H9 (cell line): ENCODE measurements at regions not wholly inside any gene's neighbourhood (a gene's known extent, or its start where the extent isn't known, plus 50 kb on each side); places are given as distances from the start of the nearest gene placed in this dataset.

ENCODE experiments used
- DNase-seq: peaks from one replicate; pipeline ENCODE4 v3.0.0-alpha.2; 2017
- H2AFZ ChIP-seq: one replicate; pipeline ENCODE4 v1.6.1; 2013; ENCODE audit warnings: mild to moderate bottlenecking, low read length, control low read depth, moderate library complexity
- H2AK5ac ChIP-seq: 2 replicates; pipeline ENCODE4 v1.6.1; 2013; ENCODE audit warnings: low read length, control low read depth, mixed read lengths; ENCODE audit not compliant: insufficient read length
- H2BK120ac ChIP-seq: one replicate; pipeline ENCODE4 v1.6.1; 2013; ENCODE audit warnings: low read depth, mild to moderate bottlenecking, low read length, control low read depth, inconsistent platforms; ENCODE audit not compliant: poor library complexity, severe bottlenecking
- H2BK12ac ChIP-seq: 2 replicates; pipeline ENCODE4 v1.6.1; 2013; ENCODE audit warnings: low read length, control low read depth, mixed read lengths, low read depth; ENCODE audit not compliant: insufficient read length
- H2BK15ac ChIP-seq: 2 replicates; pipeline ENCODE4 v1.6.1; 2013; ENCODE audit warnings: low read depth, low read length, control low read depth
- H2BK20ac ChIP-seq: one replicate; pipeline ENCODE4 v1.6.1; 2013; ENCODE audit warnings: low read depth, mild to moderate bottlenecking, low read length, control low read depth, inconsistent platforms; ENCODE audit not compliant: poor library complexity, severe bottlenecking
- H2BK5ac ChIP-seq: 2 replicates; pipeline ENCODE4 v1.6.1; 2013; ENCODE audit warnings: low read length, control low read depth, mixed read lengths; ENCODE audit not compliant: insufficient read length
- H3K14ac ChIP-seq: 2 replicates; pipeline ENCODE4 v1.6.1; 2013; ENCODE audit warnings: low read length, control low read depth; ENCODE audit not compliant: insufficient read depth
- H3K18ac ChIP-seq: 2 replicates; pipeline ENCODE4 v1.6.1; 2013; ENCODE audit warnings: low read depth, mild to moderate bottlenecking, mixed read lengths, low read length, control low read depth; ENCODE audit not compliant: insufficient read length
- H3K23ac ChIP-seq: 2 replicates; pipeline ENCODE4 v1.6.1; 2013; ENCODE audit warnings: low read length, control low read depth, mixed read lengths, low read depth; ENCODE audit not compliant: insufficient read length
- H3K23me2 ChIP-seq: 2 replicates; pipeline ENCODE4 v1.6.1; 2013; ENCODE audit warnings: low read depth, mild to moderate bottlenecking, mixed read lengths, low read length, control low read depth; ENCODE audit not compliant: insufficient read length, poor library complexity, severe bottlenecking
- H3K27ac ChIP-seq: 2 replicates; pipeline ENCODE4 v1.5.1; 2013; ENCODE audit warnings: low read length, control low read depth, mixed read lengths, low read depth; ENCODE audit not compliant: insufficient read length
- H3K27me3 ChIP-seq: 2 replicates; pipeline ENCODE4 v1.6.1; 2013; ENCODE audit warnings: low read length, control low read depth, inconsistent platforms; ENCODE audit not compliant: insufficient read depth
- H3K4ac ChIP-seq: 2 replicates; pipeline ENCODE4 v1.6.1; 2013; ENCODE audit warnings: low read depth, mild to moderate bottlenecking, control low read depth, inconsistent platforms, low read length, moderate library complexity
- H3K4me1 ChIP-seq: 2 replicates; pipeline ENCODE4 v1.6.1; 2013; ENCODE audit warnings: low read length, control low read depth, inconsistent platforms; ENCODE audit not compliant: insufficient read depth
- H3K4me2 ChIP-seq: 2 replicates; pipeline ENCODE4 v1.6.1; 2013; ENCODE audit warnings: low read length, control low read depth, mixed read lengths; ENCODE audit not compliant: insufficient read length, insufficient read depth
- H3K56ac ChIP-seq: 2 replicates; pipeline ENCODE4 v1.6.1; 2013; ENCODE audit warnings: low read depth, mild to moderate bottlenecking, mixed read lengths, low read length, control low read depth; ENCODE audit not compliant: insufficient read length
- H3K79me1 ChIP-seq: 2 replicates; pipeline ENCODE4 v1.6.1; 2013; ENCODE audit warnings: low read depth, mild to moderate bottlenecking, moderate library complexity, low read length, control low read depth, inconsistent platforms; ENCODE audit not compliant: insufficient read depth, poor library complexity, severe bottlenecking
- H3K79me2 ChIP-seq: 2 replicates; pipeline ENCODE4 v1.6.1; 2013; ENCODE audit warnings: low read length, control low read depth, inconsistent platforms; ENCODE audit not compliant: insufficient read depth
- H3K9ac ChIP-seq: 2 replicates; pipeline ENCODE4 v1.6.1; 2013; ENCODE audit warnings: low read length, control low read depth, mixed read lengths; ENCODE audit not compliant: insufficient read length; ENCODE audit errors: extremely low read depth
- H3K9me3 ChIP-seq: one replicate; pipeline ENCODE4 v1.6.1; 2013; ENCODE audit warnings: low read depth, low read length, inconsistent platforms; ENCODE audit not compliant: control insufficient read depth
- H3T11ph ChIP-seq: one replicate; pipeline ENCODE4 v1.6.1; 2013; ENCODE audit warnings: mild to moderate bottlenecking, low read length, control low read depth, inconsistent platforms
- H4K20me1 ChIP-seq: one replicate; pipeline ENCODE4 v1.6.1; 2013; ENCODE audit not compliant: control insufficient read depth, insufficient read length, insufficient read depth
- H4K5ac ChIP-seq: 2 replicates; pipeline ENCODE4 v1.6.1; 2013; ENCODE audit warnings: low read depth, mild to moderate bottlenecking, mixed read lengths, low read length, control low read depth; ENCODE audit not compliant: insufficient read length
- H4K8ac ChIP-seq: replicated peaks from 2 replicates; pipeline ENCODE4 v1.6.1; 2013; ENCODE audit warnings: low read length, control low read depth, mixed read lengths, low read depth; ENCODE audit not compliant: insufficient read length
- H4K91ac ChIP-seq: 2 replicates; pipeline ENCODE4 v1.6.1; 2013; ENCODE audit warnings: low read depth, mild to moderate bottlenecking, moderate library complexity, mixed read lengths, low read length, control low read depth; ENCODE audit not compliant: insufficient read length
- H3K27ac Mint-ChIP-seq, 3 experiments: 2 replicates in 2 of 3; 3 replicates in 1 of 3; pipeline ENCODE4 v1.8.0; 2020 to 2021; ENCODE audit warnings: mixed read lengths in 3 of 3, mild to moderate bottlenecking in 1 of 3, moderate library complexity in 1 of 3
- H3K27me3 Mint-ChIP-seq: 2 replicates; pipeline ENCODE4 v1.8.0; 2021; ENCODE audit warnings: low read depth, mild to moderate bottlenecking, moderate library complexity, mixed read lengths
- H3K36me3 Mint-ChIP-seq, 3 experiments: 2 replicates in 2 of 3; 3 replicates in 1 of 3; pipeline ENCODE4 v1.8.0; 2020 to 2021; ENCODE audit warnings: low read depth in 3 of 3, mixed read lengths in 3 of 3; ENCODE audit not compliant: insufficient read depth in 1 of 3
- H3K4me1 Mint-ChIP-seq, 2 experiments: 2 replicates each; pipeline ENCODE4 v1.8.0; 2020; ENCODE audit warnings: mixed read lengths in 2 of 2
- H3K4me3 Mint-ChIP-seq, 2 experiments: 2 replicates in 1 of 2; 3 replicates in 1 of 2; pipeline ENCODE4 v1.8.0; 2020 to 2021; ENCODE audit warnings: mild to moderate bottlenecking in 2 of 2, mixed read lengths in 2 of 2, moderate library complexity in 1 of 2
- H3K9me3 Mint-ChIP-seq, 2 experiments: 2 replicates in 1 of 2; 3 replicates in 1 of 2; pipeline ENCODE4 v1.8.0; 2020; ENCODE audit warnings: mild to moderate bottlenecking in 2 of 2, mixed read lengths in 2 of 2, moderate library complexity in 1 of 2
- WGBS: extraction: QIAGEN DNeasy Blood & Tissue Kit; methylation state at CpG from one replicate; pipeline ENCODE4 v1.1.7; 2013; ENCODE audit warnings: missing lambda C conversion rate, low lambda C conversion rate, mixed read lengths; ENCODE audit not compliant: insufficient read length; ENCODE audit errors: extremely low coverage; 5-methylcytosine and 5-hydroxymethylcytosine counted together
- TF ChIP-seq, protein P1 (sequence below): fragments of 200-600 bp; sonication (generic); conservative IDR thresholded peaks from 3 replicates; pipeline ENCODE4 v1.8.0; 2021; ENCODE audit warnings: antibody characterized with exemption, mild to moderate bottlenecking

DNA sequence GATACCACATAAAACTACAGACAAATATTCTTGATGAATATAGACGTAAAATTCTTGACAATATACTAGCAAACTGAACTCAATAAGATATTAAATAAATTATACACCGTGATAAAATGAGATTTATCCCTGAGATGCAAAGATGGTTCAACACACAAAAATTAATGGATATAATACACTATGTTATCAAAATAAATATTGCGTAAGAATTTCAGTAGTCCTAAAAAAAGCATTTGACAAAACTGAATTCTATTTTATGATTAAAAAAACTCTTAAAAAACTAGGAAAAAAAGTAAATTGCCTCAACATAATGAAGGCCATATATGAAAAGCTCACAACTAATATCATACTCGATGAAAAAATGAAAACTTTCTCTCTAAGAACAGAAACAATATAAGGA, 472.3 kb upstream of the GRIA1 start:
- H4K5ac ChIP-seq = no peak overlapping the region
- Mint-ChIP-seq H3K27ac (no peak overlapping the region), H3K4me3 (no peak overlapping the region), H3K4me1 (no peaks in the 10 kb centered on the region), H3K36me3 (peaks cover 0 to 20% (median 0%) of the 10 kb centered on the region in 3 experiments; a peak in 5 of 7 replicates), H3K27me3 (no peaks in the 10 kb centered on the region), H3K9me3 (peaks cover 3 to 10% of the 10 kb centered on the region in 2 experiments; a peak in 2 of 5 replicates)
- H3K9me3 ChIP-seq = no peaks in the 10 kb centered on the region
- TF ChIP-seq, protein P1, sequence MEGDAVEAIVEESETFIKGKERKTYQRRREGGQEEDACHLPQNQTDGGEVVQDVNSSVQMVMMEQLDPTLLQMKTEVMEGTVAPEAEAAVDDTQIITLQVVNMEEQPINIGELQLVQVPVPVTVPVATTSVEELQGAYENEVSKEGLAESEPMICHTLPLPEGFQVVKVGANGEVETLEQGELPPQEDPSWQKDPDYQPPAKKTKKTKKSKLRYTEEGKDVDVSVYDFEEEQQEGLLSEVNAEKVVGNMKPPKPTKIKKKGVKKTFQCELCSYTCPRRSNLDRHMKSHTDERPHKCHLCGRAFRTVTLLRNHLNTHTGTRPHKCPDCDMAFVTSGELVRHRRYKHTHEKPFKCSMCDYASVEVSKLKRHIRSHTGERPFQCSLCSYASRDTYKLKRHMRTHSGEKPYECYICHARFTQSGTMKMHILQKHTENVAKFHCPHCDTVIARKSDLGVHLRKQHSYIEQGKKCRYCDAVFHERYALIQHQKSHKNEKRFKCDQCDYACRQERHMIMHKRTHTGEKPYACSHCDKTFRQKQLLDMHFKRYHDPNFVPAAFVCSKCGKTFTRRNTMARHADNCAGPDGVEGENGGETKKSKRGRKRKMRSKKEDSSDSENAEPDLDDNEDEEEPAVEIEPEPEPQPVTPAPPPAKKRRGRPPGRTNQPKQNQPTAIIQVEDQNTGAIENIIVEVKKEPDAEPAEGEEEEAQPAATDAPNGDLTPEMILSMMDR = no peak
- no CpG with 5 or more reads among the region's 4 CpGs for WGBS
- H2AK5ac ChIP-seq = no peak overlapping the region
- H3K18ac ChIP-seq = no peak overlapping the region
- no peaks in the 10 kb centered on the region for H3K79me1 ChIP-seq
- H3K56ac ChIP-seq = no peak overlapping the region
- H3K4me1 ChIP-seq = no peaks in the 10 kb centered on the region
- H3K27me3 ChIP-seq = no peaks in the 10 kb centered on the region
- H3K27ac ChIP-seq = no peak overlapping the region
- H2BK12ac ChIP-seq = no peak overlapping the region
- no peak overlapping the region for H2BK15ac ChIP-seq
- no peaks in the 10 kb centered on the region for H3K23me2 ChIP-seq
- H2BK5ac ChIP-seq = no peak overlapping the region
- H2BK120ac ChIP-seq = no peak overlapping the region
- no peak overlapping the region for H3K23ac ChIP-seq
- H2AFZ ChIP-seq = no peak overlapping the region
- H3K4me2 ChIP-seq = no peak overlapping the region
- H3K14ac ChIP-seq = no peak overlapping the region
- no peak overlapping the region for H2BK20ac ChIP-seq
- H4K91ac ChIP-seq = no peak overlapping the region
- H3K4ac ChIP-seq = no peak overlapping the region
- H4K20me1 ChIP-seq = no peaks in the 10 kb centered on the region
- H3K79me2 ChIP-seq = no peaks in the 10 kb centered on the region
- H3K9ac ChIP-seq = no peak overlapping the region
- no peak overlapping the region for H3T11ph ChIP-seq
- no peak for DNase-seq
- H4K8ac ChIP-seq = no peak overlapping the region
